H9 (cell line): ENCODE measurements at regions not wholly inside any gene's neighbourhood (a gene's known extent, or its start where the extent isn't known, plus 50 kb on each side); places are given as distances from the start of the nearest gene placed in this dataset.

Source experiments
- DNase-seq: peaks from one replicate; pipeline ENCODE4 v3.0.0-alpha.2; 2017
- H2AFZ ChIP-seq: one replicate; pipeline ENCODE4 v1.6.1; 2013; ENCODE audit warnings: mild to moderate bottlenecking, low read length, control low read depth, moderate library complexity
- H2AK5ac ChIP-seq: 2 replicates; pipeline ENCODE4 v1.6.1; 2013; ENCODE audit warnings: low read length, control low read depth, mixed read lengths; ENCODE audit not compliant: insufficient read length
- H2BK120ac ChIP-seq: one replicate; pipeline ENCODE4 v1.6.1; 2013; ENCODE audit warnings: low read depth, mild to moderate bottlenecking, low read length, control low read depth, inconsistent platforms; ENCODE audit not compliant: poor library complexity, severe bottlenecking
- H2BK12ac ChIP-seq: 2 replicates; pipeline ENCODE4 v1.6.1; 2013; ENCODE audit warnings: low read length, control low read depth, mixed read lengths, low read depth; ENCODE audit not compliant: insufficient read length
- H2BK15ac ChIP-seq: 2 replicates; pipeline ENCODE4 v1.6.1; 2013; ENCODE audit warnings: low read depth, low read length, control low read depth
- H2BK20ac ChIP-seq: one replicate; pipeline ENCODE4 v1.6.1; 2013; ENCODE audit warnings: low read depth, mild to moderate bottlenecking, low read length, control low read depth, inconsistent platforms; ENCODE audit not compliant: poor library complexity, severe bottlenecking
- H2BK5ac ChIP-seq: 2 replicates; pipeline ENCODE4 v1.6.1; 2013; ENCODE audit warnings: low read length, control low read depth, mixed read lengths; ENCODE audit not compliant: insufficient read length
- H3K14ac ChIP-seq: 2 replicates; pipeline ENCODE4 v1.6.1; 2013; ENCODE audit warnings: low read length, control low read depth; ENCODE audit not compliant: insufficient read depth
- H3K18ac ChIP-seq: 2 replicates; pipeline ENCODE4 v1.6.1; 2013; ENCODE audit warnings: low read depth, mild to moderate bottlenecking, mixed read lengths, low read length, control low read depth; ENCODE audit not compliant: insufficient read length
- H3K23ac ChIP-seq: 2 replicates; pipeline ENCODE4 v1.6.1; 2013; ENCODE audit warnings: low read length, control low read depth, mixed read lengths, low read depth; ENCODE audit not compliant: insufficient read length
- H3K23me2 ChIP-seq: 2 replicates; pipeline ENCODE4 v1.6.1; 2013; ENCODE audit warnings: low read depth, mild to moderate bottlenecking, mixed read lengths, low read length, control low read depth; ENCODE audit not compliant: insufficient read length, poor library complexity, severe bottlenecking
- H3K27ac ChIP-seq: 2 replicates; pipeline ENCODE4 v1.5.1; 2013; ENCODE audit warnings: low read length, control low read depth, mixed read lengths, low read depth; ENCODE audit not compliant: insufficient read length
- H3K27me3 ChIP-seq: 2 replicates; pipeline ENCODE4 v1.6.1; 2013; ENCODE audit warnings: low read length, control low read depth, inconsistent platforms; ENCODE audit not compliant: insufficient read depth
- H3K4ac ChIP-seq: 2 replicates; pipeline ENCODE4 v1.6.1; 2013; ENCODE audit warnings: low read depth, mild to moderate bottlenecking, control low read depth, inconsistent platforms, low read length, moderate library complexity
- H3K4me1 ChIP-seq: 2 replicates; pipeline ENCODE4 v1.6.1; 2013; ENCODE audit warnings: low read length, control low read depth, inconsistent platforms; ENCODE audit not compliant: insufficient read depth
- H3K4me2 ChIP-seq: 2 replicates; pipeline ENCODE4 v1.6.1; 2013; ENCODE audit warnings: low read length, control low read depth, mixed read lengths; ENCODE audit not compliant: insufficient read length, insufficient read depth
- H3K56ac ChIP-seq: 2 replicates; pipeline ENCODE4 v1.6.1; 2013; ENCODE audit warnings: low read depth, mild to moderate bottlenecking, mixed read lengths, low read length, control low read depth; ENCODE audit not compliant: insufficient read length
- H3K79me1 ChIP-seq: 2 replicates; pipeline ENCODE4 v1.6.1; 2013; ENCODE audit warnings: low read depth, mild to moderate bottlenecking, moderate library complexity, low read length, control low read depth, inconsistent platforms; ENCODE audit not compliant: insufficient read depth, poor library complexity, severe bottlenecking
- H3K79me2 ChIP-seq: 2 replicates; pipeline ENCODE4 v1.6.1; 2013; ENCODE audit warnings: low read length, control low read depth, inconsistent platforms; ENCODE audit not compliant: insufficient read depth
- H3K9ac ChIP-seq: 2 replicates; pipeline ENCODE4 v1.6.1; 2013; ENCODE audit warnings: low read length, control low read depth, mixed read lengths; ENCODE audit not compliant: insufficient read length; ENCODE audit errors: extremely low read depth
- H3K9me3 ChIP-seq: one replicate; pipeline ENCODE4 v1.6.1; 2013; ENCODE audit warnings: low read depth, low read length, inconsistent platforms; ENCODE audit not compliant: control insufficient read depth
- H3T11ph ChIP-seq: one replicate; pipeline ENCODE4 v1.6.1; 2013; ENCODE audit warnings: mild to moderate bottlenecking, low read length, control low read depth, inconsistent platforms
- H4K20me1 ChIP-seq: one replicate; pipeline ENCODE4 v1.6.1; 2013; ENCODE audit not compliant: control insufficient read depth, insufficient read length, insufficient read depth
- H4K5ac ChIP-seq: 2 replicates; pipeline ENCODE4 v1.6.1; 2013; ENCODE audit warnings: low read depth, mild to moderate bottlenecking, mixed read lengths, low read length, control low read depth; ENCODE audit not compliant: insufficient read length
- H4K8ac ChIP-seq: replicated peaks from 2 replicates; pipeline ENCODE4 v1.6.1; 2013; ENCODE audit warnings: low read length, control low read depth, mixed read lengths, low read depth; ENCODE audit not compliant: insufficient read length
- H4K91ac ChIP-seq: 2 replicates; pipeline ENCODE4 v1.6.1; 2013; ENCODE audit warnings: low read depth, mild to moderate bottlenecking, moderate library complexity, mixed read lengths, low read length, control low read depth; ENCODE audit not compliant: insufficient read length
- H3K27ac Mint-ChIP-seq, 3 experiments: 2 replicates in 2 of 3; 3 replicates in 1 of 3; pipeline ENCODE4 v1.8.0; 2020 to 2021; ENCODE audit warnings: mixed read lengths in 3 of 3, mild to moderate bottlenecking in 1 of 3, moderate library complexity in 1 of 3
- H3K27me3 Mint-ChIP-seq: 2 replicates; pipeline ENCODE4 v1.8.0; 2021; ENCODE audit warnings: low read depth, mild to moderate bottlenecking, moderate library complexity, mixed read lengths
- H3K36me3 Mint-ChIP-seq, 3 experiments: 2 replicates in 2 of 3; 3 replicates in 1 of 3; pipeline ENCODE4 v1.8.0; 2020 to 2021; ENCODE audit warnings: low read depth in 3 of 3, mixed read lengths in 3 of 3; ENCODE audit not compliant: insufficient read depth in 1 of 3
- H3K4me1 Mint-ChIP-seq, 2 experiments: 2 replicates each; pipeline ENCODE4 v1.8.0; 2020; ENCODE audit warnings: mixed read lengths in 2 of 2
- H3K4me3 Mint-ChIP-seq, 2 experiments: 2 replicates in 1 of 2; 3 replicates in 1 of 2; pipeline ENCODE4 v1.8.0; 2020 to 2021; ENCODE audit warnings: mild to moderate bottlenecking in 2 of 2, mixed read lengths in 2 of 2, moderate library complexity in 1 of 2
- H3K9me3 Mint-ChIP-seq, 2 experiments: 2 replicates in 1 of 2; 3 replicates in 1 of 2; pipeline ENCODE4 v1.8.0; 2020; ENCODE audit warnings: mild to moderate bottlenecking in 2 of 2, mixed read lengths in 2 of 2, moderate library complexity in 1 of 2
- CTCF ChIP-seq: fragments of 200-600 bp; sonication (generic); conservative IDR thresholded peaks from 3 replicates; pipeline ENCODE4 v1.8.0; 2021; ENCODE audit warnings: antibody characterized with exemption, mild to moderate bottlenecking
- WGBS: extraction: QIAGEN DNeasy Blood & Tissue Kit; methylation state at CpG from one replicate; pipeline ENCODE4 v1.1.7; 2013; ENCODE audit warnings: missing lambda C conversion rate, low lambda C conversion rate, mixed read lengths; ENCODE audit not compliant: insufficient read length; ENCODE audit errors: extremely low coverage; 5-methylcytosine and 5-hydroxymethylcytosine counted together

GRCh38 chr3:66819993-66820501 is 178.1 kb upstream of the KBTBD8 start:
- TF ChIP-seq CTCF, result no peak
- WGBS, result no CpG with 5 or more reads among the region's 3 CpGs
- no peaks in the 10 kb centered on the region for H3K79me1 ChIP-seq
- no peak overlapping the region for H3K14ac ChIP-seq
- H2BK120ac ChIP-seq, result no peak overlapping the region
- Mint-ChIP-seq H3K36me3 (no peaks in the 10 kb centered on the region), H3K4me1 (peaks cover 37 to 39% of the 10 kb centered on the region in 2 experiments), H3K27ac (no peak overlapping the region), H3K4me3 (no peak overlapping the region), H3K9me3 (no peaks in the 10 kb centered on the region), H3K27me3 (no peaks in the 10 kb centered on the region)
- H2AK5ac ChIP-seq, result no peak overlapping the region
- no peak overlapping the region for H4K91ac ChIP-seq
- no peak overlapping the region for H3K4me2 ChIP-seq
- H3T11ph ChIP-seq, result no peak overlapping the region
- H3K56ac ChIP-seq, result no peak overlapping the region
- H3K27ac ChIP-seq, result no peak overlapping the region
- H3K27me3 ChIP-seq, result no peaks in the 10 kb centered on the region
- no peaks in the 10 kb centered on the region for H3K23me2 ChIP-seq
- H3K79me2 ChIP-seq, result no peaks in the 10 kb centered on the region
- H2BK12ac ChIP-seq, result no peak overlapping the region
- no peak overlapping the region for H2BK20ac ChIP-seq
- H3K18ac ChIP-seq, result no peak overlapping the region
- H3K23ac ChIP-seq, result no peak overlapping the region
- no peak overlapping the region for H2BK15ac ChIP-seq
- no peaks in the 10 kb centered on the region for H4K20me1 ChIP-seq
- H3K4ac ChIP-seq, result no peak overlapping the region
- H4K5ac ChIP-seq, result no peak overlapping the region
- H2BK5ac ChIP-seq, result no peak overlapping the region
- no peak for DNase-seq
- H3K9me3 ChIP-seq, result no peaks in the 10 kb centered on the region
- H2AFZ ChIP-seq, result no peak overlapping the region
- no peak overlapping the region for H4K8ac ChIP-seq
- H3K4me1 ChIP-seq, result peaks cover 6% of the 10 kb centered on the region; the same call in 1 of the 2 replicates
- no peak overlapping the region for H3K9ac ChIP-seq
